ENCODE measurements at regions not wholly inside any gene's neighbourhood (a gene's known extent, or its start where the extent isn't known, plus 50 kb on each side); places are given as distances from the start of the nearest gene placed in this dataset.

GRCh38 chr15:53462651-53463050, 296.8 kb downstream of the WDR72 start:
- no peak for DNase-seq

- DNase-seq, result no peak
Observed at GRCh38 chr15:53461677-53462076, 297.8 kb downstream of the WDR72 start.

GRCh38 chr15:53458736-53459135, 300.7 kb downstream of the WDR72 start:
- no peak for DNase-seq

- DNase-seq, result no peak
Observed at GRCh38 chr15:53457479-53457878, 302.0 kb downstream of the WDR72 start.

GRCh38 chr15:53454843-53455721, 304.4 kb downstream of the WDR72 start:
- DNase-seq, result no peak

- DNase-seq, result no peak
Observed at GRCh38 chr15:53454535-53454842, 305.0 kb downstream of the WDR72 start.

- no peak for DNase-seq
Observed at GRCh38 chr15:53453253-53454105, 306.0 kb downstream of the WDR72 start.

GRCh38 chr15:53448232-53449015, 311.0 kb downstream of the WDR72 start:
- DNase-seq, result no peak

GRCh38 chr15:53447742-53448141, 311.7 kb downstream of the WDR72 start:
- no peak for DNase-seq

- DNase-seq, result no peak
Observed at GRCh38 chr15:53447053-53447574, 312.3 kb downstream of the WDR72 start.

- DNase-seq, result no peak
Observed at GRCh38 chr15:53446376-53446775, 313.1 kb downstream of the WDR72 start.

- no peak for DNase-seq
Observed at GRCh38 chr15:53445531-53445930, 313.9 kb downstream of the WDR72 start.

- no peak for DNase-seq
Observed at GRCh38 chr15:53437985-53438841, 321.2 kb downstream of the WDR72 start.

- no peak for DNase-seq
Observed at GRCh38 chr15:53437366-53437765, 322.1 kb downstream of the WDR72 start.

- DNase-seq, result no peak
Observed at GRCh38 chr15:53434174-53434678, 325.2 kb downstream of the WDR72 start.

- no peak for DNase-seq
Observed at GRCh38 chr15:53416219-53416940, 343.1 kb downstream of the WDR72 start.

GRCh38 chr15:53414167-53414566, 345.3 kb downstream of the WDR72 start:
- DNase-seq, result no peak

- DNase-seq, result no peak
Observed at GRCh38 chr15:53412542-53412941, 346.9 kb downstream of the WDR72 start.

- DNase-seq, result no peak
Observed at GRCh38 chr15:53404930-53405493, 354.5 kb downstream of the WDR72 start.

GRCh38 chr15:53401503-53401902, 358.0 kb downstream of the WDR72 start:
- no peak for DNase-seq

GRCh38 chr15:53400986-53401385, 358.5 kb downstream of the WDR72 start:
- DNase-seq, result no peak
